GM10266 (cell line): ENCODE measurements at regions not wholly inside any gene's neighbourhood (a gene's known extent, or its start where the extent isn't known, plus 50 kb on each side); places are given as distances from the start of the nearest gene placed in this dataset.

Source experiments
- DNase-seq: peaks from one replicate; pipeline ENCODE4 v3.0.0; 2012; ENCODE audit errors: extremely low spot score
- CTCF ChIP-seq: IDR thresholded peaks from 2 replicates; pipeline ENCODE4 v1.5.1; 2012; ENCODE audit warnings: mild to moderate bottlenecking, low read depth; ENCODE audit not compliant: control insufficient read depth, insufficient read depth; ENCODE audit errors: missing control alignments

GRCh38 chr9:30507166-30507565 lies 1877.3 kb upstream of the ACO1 start:
- TF ChIP-seq CTCF, result no peak
- no peak for DNase-seq

- DNase-seq, result no peak
- no peak for TF ChIP-seq CTCF
These were observed 1872.8 kb upstream of the ACO1 start for GRCh38 chr9:30511666-30512065.

GRCh38 chr9:30519166-30519565 lies 1865.3 kb upstream of the ACO1 start:
- TF ChIP-seq CTCF, result no peak
- DNase-seq, result no peak

GRCh38 chr9:30519756-30520155 lies 1864.7 kb upstream of the ACO1 start:
- no peak for TF ChIP-seq CTCF
- DNase-seq, result no peak

- DNase-seq, result no peak
These were observed 1862.4 kb upstream of the ACO1 start for GRCh38 chr9:30522061-30522460.

GRCh38 chr9:30522486-30522885 lies 1862.0 kb upstream of the ACO1 start:
- no peak for DNase-seq
- no peak for TF ChIP-seq CTCF

More at GRCh38 chr9:30522061-30522460, 1862.4 kb upstream of the ACO1 start:
- no peak for TF ChIP-seq CTCF

- TF ChIP-seq CTCF, result no peak
- DNase-seq, result no peak
These were observed 1860.1 kb upstream of the ACO1 start for GRCh38 chr9:30524311-30524710.
